Activated naive CD4-positive, alpha-beta T cell treated with anti-CD3 and anti-CD28 coated beads, Interleukin-2, amount 10 ng/mL, durations not matched to agents 7 days and 5 days (primary cell): ENCODE measurements at regions not wholly inside any gene's neighbourhood (a gene's known extent, or its start where the extent isn't known, plus 50 kb on each side); places are given as distances from the start of the nearest gene placed in this dataset.

Experiments
- CTCF ChIA-PET: fragments of 350-600 bp; sonication (Branson Sonifier 250); formaldehyde crosslinking; loops from one replicate; lab custom pipeline; 2021; ENCODE audit warnings: antibody characterized with exemption; lab: Charles Lee
- DNase-seq: peaks from one replicate; pipeline ENCODE4 v3.0.0-alpha.2; 2020
- H3K27ac Mint-ChIP-seq: one replicate; pipeline ENCODE4 v1.8.0; 2021; ENCODE audit warnings: mild to moderate bottlenecking, moderate library complexity, mixed read lengths
- H3K27me3 Mint-ChIP-seq: one replicate; pipeline ENCODE4 v1.8.0; 2021; ENCODE audit warnings: mild to moderate bottlenecking, mixed read lengths
- H3K36me3 Mint-ChIP-seq: one replicate; pipeline ENCODE4 v1.8.0; 2021; ENCODE audit warnings: mixed read lengths
- H3K4me1 Mint-ChIP-seq: one replicate; pipeline ENCODE4 v1.8.0; 2021; ENCODE audit warnings: mixed read lengths
- H3K4me3 Mint-ChIP-seq: one replicate; pipeline ENCODE4 v1.8.0; 2021; ENCODE audit warnings: mild to moderate bottlenecking, moderate library complexity, mixed read lengths
- H3K9me3 Mint-ChIP-seq: one replicate; pipeline ENCODE4 v1.8.0; 2021; ENCODE audit warnings: mixed read lengths

- CTCF ChIA-PET, result no interaction called here
- H3K27ac Mint-ChIP-seq, result no peak overlapping the region
Measured at GRCh38 chr15:62730825-62731224, 311.7 kb upstream of the TPM1 start.

DNA sequence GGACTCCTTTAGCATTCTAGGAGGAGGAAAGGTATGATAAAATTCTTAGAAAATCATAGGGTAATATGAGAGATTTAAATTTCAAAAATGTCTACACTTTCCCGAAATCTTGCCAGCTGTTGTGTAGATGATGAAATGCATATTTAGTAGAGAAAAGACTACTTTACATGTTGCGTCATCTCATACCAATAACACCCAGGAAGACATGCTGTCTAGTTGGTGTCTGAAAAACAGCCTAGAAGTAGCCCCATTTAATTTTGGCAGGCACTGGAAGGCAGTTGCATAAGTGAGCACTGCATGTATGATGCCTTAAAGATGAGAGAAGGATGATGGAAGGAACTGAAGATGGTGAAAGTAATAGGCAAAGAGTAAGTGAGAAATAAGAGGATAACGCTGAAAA is 310.5 kb upstream of the TPM1 start:
- CTCF ChIA-PET, result interaction anchor here (2.8 kb wide), 1 partner anchor 11 kb away, joined by 15 read pairs; no protein-coding TSS in a partner anchor
- no peak overlapping the region for H3K27ac Mint-ChIP-seq
- H3K4me3 Mint-ChIP-seq, result no peak overlapping the region
- no peaks in the 10 kb centered on the region for H3K4me1 Mint-ChIP-seq
- H3K36me3 Mint-ChIP-seq, result no peaks in the 10 kb centered on the region
- no peaks in the 10 kb centered on the region for H3K9me3 Mint-ChIP-seq
- no peaks in the 10 kb centered on the region for H3K27me3 Mint-ChIP-seq
- DNase-seq, result no peak

More at GRCh38 chr15:62730825-62731224, 311.7 kb upstream of the TPM1 start:
- Mint-ChIP-seq H3K36me3 (no peaks in the 10 kb centered on the region), H3K27me3 (no peaks in the 10 kb centered on the region), H3K4me1 (no peaks in the 10 kb centered on the region), H3K9me3 (no peaks in the 10 kb centered on the region), H3K4me3 (no peak overlapping the region)
- DNase-seq, result no peak

DNA sequence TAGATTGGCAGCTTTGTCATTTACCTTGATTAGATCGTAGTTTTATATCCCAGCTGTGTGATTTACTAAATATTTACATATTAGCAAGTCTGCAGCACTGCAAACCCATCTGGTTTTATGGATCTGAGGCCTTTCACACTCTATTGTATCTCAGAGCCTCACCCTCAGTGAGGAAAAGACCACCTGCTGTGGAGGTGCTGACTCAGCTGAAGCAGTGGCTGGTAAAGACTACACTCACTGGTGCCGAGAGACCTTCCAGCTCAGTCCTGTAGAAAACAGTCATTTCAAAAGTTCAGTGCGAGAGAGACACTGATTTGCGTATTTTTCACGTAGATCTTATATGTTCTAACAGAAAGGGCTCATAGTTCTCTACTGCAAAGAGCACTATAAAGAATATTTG is 307.8 kb upstream of the TPM1 start:
- H3K36me3 Mint-ChIP-seq, result no peaks in the 10 kb centered on the region
- no peaks in the 10 kb centered on the region for H3K27me3 Mint-ChIP-seq
- no peak for DNase-seq
- H3K4me1 Mint-ChIP-seq, result no peaks in the 10 kb centered on the region
- H3K9me3 Mint-ChIP-seq, result no peaks in the 10 kb centered on the region
- CTCF ChIA-PET, result interaction anchor here (2.8 kb wide), 1 partner anchor 8 kb away, joined by 15 read pairs; no protein-coding TSS in a partner anchor
- no peak overlapping the region for H3K27ac Mint-ChIP-seq
- no peak overlapping the region for H3K4me3 Mint-ChIP-seq

DNA sequence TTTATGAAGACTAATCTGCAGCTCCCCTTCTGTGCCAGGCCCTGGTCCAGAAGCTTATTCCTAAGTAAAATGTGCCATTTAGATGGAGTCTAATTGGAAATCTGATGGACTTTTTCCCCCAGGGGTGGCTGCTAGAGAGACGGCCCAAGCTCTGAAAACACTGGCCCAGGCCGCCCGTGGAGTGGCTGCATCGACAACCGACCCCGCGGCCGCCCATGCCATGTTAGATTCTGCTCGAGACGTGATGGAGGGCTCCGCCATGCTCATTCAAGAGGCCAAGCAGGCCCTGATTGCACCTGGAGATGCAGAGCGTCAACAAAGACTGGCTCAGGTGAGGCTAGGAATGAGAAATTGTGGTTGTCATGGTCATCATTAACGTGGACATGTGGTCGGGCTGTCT is 305.8 kb upstream of the TPM1 start:
- H3K27me3 Mint-ChIP-seq, result peaks cover 4% of the 10 kb centered on the region
- no peaks in the 10 kb centered on the region for H3K4me1 Mint-ChIP-seq
- H3K27ac Mint-ChIP-seq, result no peak overlapping the region
- H3K9me3 Mint-ChIP-seq, result no peaks in the 10 kb centered on the region
- CTCF ChIA-PET, result no interaction called here
- H3K4me3 Mint-ChIP-seq, result no peak overlapping the region
- H3K36me3 Mint-ChIP-seq, result no peaks in the 10 kb centered on the region
- DNase-seq, result no peak

GRCh38 chr15:62737551-62737950 is 305.0 kb upstream of the TPM1 start:
- Mint-ChIP-seq H3K4me1 (no peaks in the 10 kb centered on the region), H3K27ac (no peak overlapping the region), H3K36me3 (no peaks in the 10 kb centered on the region), H3K27me3 (peaks cover 4% of the 10 kb centered on the region), H3K9me3 (no peaks in the 10 kb centered on the region), H3K4me3 (no peak overlapping the region)
- CTCF ChIA-PET, result no interaction called here
- DNase-seq, result no peak

DNA sequence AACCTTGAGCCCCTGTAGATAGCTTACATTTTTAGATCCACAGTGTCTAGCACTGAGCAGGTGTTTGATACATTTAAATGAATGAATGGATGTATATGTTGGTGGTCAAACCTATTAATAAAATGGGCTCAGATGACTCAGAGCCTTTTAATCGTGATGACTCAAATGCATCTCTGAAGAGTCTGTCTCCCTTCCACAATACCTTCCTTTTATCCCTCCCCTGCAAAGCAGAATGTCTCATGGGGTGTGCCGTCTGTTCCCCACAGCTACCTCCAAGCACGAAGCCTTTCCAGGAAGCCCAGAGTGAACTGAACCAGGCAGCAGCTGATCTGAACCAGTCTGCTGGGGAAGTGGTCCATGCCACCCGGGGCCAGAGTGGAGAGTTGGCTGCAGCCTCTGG is 303.5 kb upstream of the TPM1 start:
- no peak overlapping the region for H3K27ac Mint-ChIP-seq
- H3K9me3 Mint-ChIP-seq, result no peaks in the 10 kb centered on the region
- no peak for DNase-seq
- CTCF ChIA-PET, result interaction anchor here (0.7 to 0.8 kb wide), 2 partner anchors 54 to 372 kb away, joined by 3 read pairs; no protein-coding TSS in a partner anchor
- H3K36me3 Mint-ChIP-seq, result no peaks in the 10 kb centered on the region
- H3K4me1 Mint-ChIP-seq, result no peaks in the 10 kb centered on the region
- H3K4me3 Mint-ChIP-seq, result no peak overlapping the region
- H3K27me3 Mint-ChIP-seq, result peaks cover 7% of the 10 kb centered on the region

- DNase-seq, result no peak
- CTCF ChIA-PET, result interaction anchor here (0.8 kb wide), 1 partner anchor 372 kb away, joined by 3 read pairs; no protein-coding TSS in a partner anchor
- Mint-ChIP-seq H3K4me1 (no peaks in the 10 kb centered on the region), H3K4me3 (no peak overlapping the region), H3K9me3 (no peaks in the 10 kb centered on the region), H3K36me3 (no peaks in the 10 kb centered on the region), H3K27me3 (peaks cover 8% of the 10 kb centered on the region), H3K27ac (no peak overlapping the region)
Measured at GRCh38 chr15:62739507-62739906, 303.0 kb upstream of the TPM1 start.

- DNase-seq, result no peak
- CTCF ChIA-PET, result no interaction called here
- peaks cover 8% of the 10 kb centered on the region for H3K27me3 Mint-ChIP-seq
- H3K9me3 Mint-ChIP-seq, result no peaks in the 10 kb centered on the region
- H3K4me3 Mint-ChIP-seq, result no peak overlapping the region
- H3K36me3 Mint-ChIP-seq, result no peaks in the 10 kb centered on the region
- H3K4me1 Mint-ChIP-seq, result no peaks in the 10 kb centered on the region
- no peak overlapping the region for H3K27ac Mint-ChIP-seq
Measured at GRCh38 chr15:62740141-62741004, 302.2 kb upstream of the TPM1 start.

GRCh38 chr15:62741106-62741505 is 301.4 kb upstream of the TPM1 start:
- H3K27me3 Mint-ChIP-seq, result peaks cover 8% of the 10 kb centered on the region
- H3K36me3 Mint-ChIP-seq, result no peaks in the 10 kb centered on the region
- H3K9me3 Mint-ChIP-seq, result no peaks in the 10 kb centered on the region
- CTCF ChIA-PET, result interaction anchor here (1.3 to 3.2 kb wide), 3 partner anchors 8 to 122 kb away, joined by 3 to 15 read pairs (median 3); no protein-coding TSS in a partner anchor
- no peaks in the 10 kb centered on the region for H3K4me1 Mint-ChIP-seq
- no peak overlapping the region for H3K4me3 Mint-ChIP-seq
- H3K27ac Mint-ChIP-seq, result no peak overlapping the region
- no peak for DNase-seq

- Mint-ChIP-seq H3K4me1 (no peaks in the 10 kb centered on the region), H3K9me3 (no peaks in the 10 kb centered on the region), H3K27ac (no peak overlapping the region), H3K4me3 (no peak overlapping the region), H3K27me3 (peaks cover 8% of the 10 kb centered on the region), H3K36me3 (no peaks in the 10 kb centered on the region)
- DNase-seq, result peak; percentile 48
- CTCF ChIA-PET, result interaction anchor here (0.6 to 3.2 kb wide), 12 partner anchors 8 to 1704 kb away, joined by 3 to 15 read pairs (median 4); no protein-coding TSS in a partner anchor
Measured at GRCh38 chr15:62742409-62743171, 300.0 kb upstream of the TPM1 start.

DNA sequence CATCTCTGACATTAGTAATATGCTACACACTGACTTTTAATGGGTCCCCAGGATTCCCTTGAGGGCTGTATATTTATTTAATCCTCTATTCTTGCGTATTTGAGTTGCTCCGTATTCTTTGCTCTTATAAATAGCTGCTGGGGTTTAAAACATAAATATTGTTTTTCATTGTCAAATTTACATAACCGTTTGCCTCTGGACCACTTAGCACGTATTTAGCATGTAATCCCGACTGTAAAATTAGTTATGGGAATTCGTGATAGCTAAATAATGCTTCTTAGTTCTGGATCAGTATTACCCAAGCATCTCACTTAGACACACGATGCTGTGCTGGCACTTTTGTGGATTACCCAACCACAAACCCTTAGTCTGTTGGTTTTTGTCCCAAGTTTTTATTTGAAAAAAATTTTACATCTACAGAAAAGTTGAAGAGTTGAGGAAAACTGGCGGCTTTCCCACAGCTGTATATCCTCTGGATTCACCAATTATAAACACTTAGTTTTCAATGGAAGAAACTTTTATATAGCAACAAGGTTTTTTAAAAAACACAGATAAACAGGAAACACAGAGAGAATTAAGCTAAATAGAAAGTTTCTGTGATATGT is 296.8 kb upstream of the TPM1 start:
- no peaks in the 10 kb centered on the region for H3K36me3 Mint-ChIP-seq
- DNase-seq, result no peak
- no peak overlapping the region for H3K4me3 Mint-ChIP-seq
- CTCF ChIA-PET, result interaction anchor here (1.7 kb wide), 1 partner anchor 11 kb away, joined by 3 read pairs; no protein-coding TSS in a partner anchor
- no peaks in the 10 kb centered on the region for H3K9me3 Mint-ChIP-seq
- H3K27ac Mint-ChIP-seq, result no peak overlapping the region
- peaks cover 8% of the 10 kb centered on the region for H3K27me3 Mint-ChIP-seq
- H3K4me1 Mint-ChIP-seq, result no peaks in the 10 kb centered on the region

- H3K9me3 Mint-ChIP-seq, result no peaks in the 10 kb centered on the region
- no peaks in the 10 kb centered on the region for H3K4me1 Mint-ChIP-seq
- no peak overlapping the region for H3K4me3 Mint-ChIP-seq
- H3K36me3 Mint-ChIP-seq, result no peaks in the 10 kb centered on the region
- H3K27ac Mint-ChIP-seq, result no peak overlapping the region
- H3K27me3 Mint-ChIP-seq, result peaks cover 15% of the 10 kb centered on the region
- CTCF ChIA-PET, result no interaction called here
- DNase-seq, result no peak
Measured at GRCh38 chr15:62748196-62748595, 294.4 kb upstream of the TPM1 start.

DNA sequence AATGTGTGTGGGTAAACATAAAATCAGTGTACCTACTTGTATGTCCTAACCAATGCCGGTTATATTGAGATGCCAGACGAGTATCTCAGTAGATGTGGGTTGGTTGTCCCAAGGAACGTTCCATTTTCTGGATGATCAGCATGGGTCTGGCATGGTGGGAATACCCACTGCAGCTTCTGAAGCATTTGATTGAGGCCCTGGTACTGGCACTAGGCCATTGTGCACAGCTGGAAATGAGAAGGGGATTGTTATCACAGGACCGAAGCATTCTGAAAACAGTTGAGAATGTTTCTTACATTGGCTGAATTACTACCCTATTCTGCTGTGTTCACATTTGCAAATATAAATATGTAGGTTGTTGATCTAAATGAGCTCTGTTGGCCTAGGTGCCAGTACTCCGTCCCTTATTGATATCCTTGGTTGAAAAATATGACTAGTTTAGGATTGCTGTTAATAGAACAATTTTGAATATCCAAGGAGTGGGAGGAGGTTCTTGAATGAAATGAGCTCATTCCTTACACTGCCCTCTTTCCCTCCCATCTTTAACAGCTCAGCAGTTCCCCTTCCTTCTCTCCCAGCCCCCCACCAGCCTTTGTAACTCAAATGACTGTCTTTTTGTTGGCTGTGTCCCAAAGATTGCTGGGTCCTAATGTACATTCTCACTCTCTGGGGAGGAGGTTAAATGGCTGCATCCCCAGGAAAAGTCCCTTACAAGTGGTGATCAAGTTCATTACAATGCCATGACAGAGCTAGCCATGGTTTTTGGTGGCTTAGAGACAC is 293.3 kb upstream of the TPM1 start:
- DNase-seq, result no peak
- no peaks in the 10 kb centered on the region for H3K36me3 Mint-ChIP-seq
- CTCF ChIA-PET, result no interaction called here
- no peak overlapping the region for H3K27ac Mint-ChIP-seq
- peaks cover 11% of the 10 kb centered on the region for H3K27me3 Mint-ChIP-seq
- no peak overlapping the region for H3K4me3 Mint-ChIP-seq
- no peaks in the 10 kb centered on the region for H3K9me3 Mint-ChIP-seq
- H3K4me1 Mint-ChIP-seq, result no peaks in the 10 kb centered on the region
